ENCODE measurements at regions not wholly inside any gene's neighbourhood (a gene's known extent, or its start where the extent isn't known, plus 50 kb on each side); places are given as distances from the start of the nearest gene placed in this dataset.

DNA sequence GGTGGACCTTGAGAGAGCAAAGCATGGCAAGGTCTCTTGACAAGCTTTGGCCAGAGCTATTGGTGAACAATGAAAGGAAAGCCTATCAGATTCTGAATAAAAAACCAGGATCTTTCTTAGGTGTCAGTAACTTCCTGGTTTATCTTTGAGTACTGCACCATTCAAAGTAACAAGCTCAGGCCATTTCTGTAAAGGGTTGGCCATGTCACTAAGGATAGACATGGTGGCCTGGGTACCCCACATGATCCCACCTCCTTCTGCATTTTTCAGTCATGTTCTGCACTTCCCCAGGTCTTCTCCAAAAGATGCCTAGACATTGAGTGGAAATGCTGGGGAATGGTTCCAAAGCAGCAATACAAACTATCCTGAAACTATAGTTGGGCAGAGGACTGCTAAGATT is 242.0 kb downstream of the ARHGAP12 start:
- no peak for DNase-seq
- H3K4me1 Mint-ChIP-seq (ENCODE audit: low read depth): no peaks in the 10 kb centered on the region; the same call in 1 of the 2 replicates
- peaks cover 46% of the 10 kb centered on the region for H3K36me3 Mint-ChIP-seq (ENCODE audit: low read depth)
- TF ChIP-seq CTCF (IDR thresholded peaks at IDR 0.05): no peak
- H3K27ac Mint-ChIP-seq: no peak overlapping the region
- no peak overlapping the region for H3K4me3 Mint-ChIP-seq
- peaks cover 6% of the 10 kb centered on the region; the same call in 1 of the 2 replicates for H3K27me3 Mint-ChIP-seq (ENCODE audit: insufficient read depth)
- H3K9me3 Mint-ChIP-seq: peaks cover 63% of the 10 kb centered on the region

DNA sequence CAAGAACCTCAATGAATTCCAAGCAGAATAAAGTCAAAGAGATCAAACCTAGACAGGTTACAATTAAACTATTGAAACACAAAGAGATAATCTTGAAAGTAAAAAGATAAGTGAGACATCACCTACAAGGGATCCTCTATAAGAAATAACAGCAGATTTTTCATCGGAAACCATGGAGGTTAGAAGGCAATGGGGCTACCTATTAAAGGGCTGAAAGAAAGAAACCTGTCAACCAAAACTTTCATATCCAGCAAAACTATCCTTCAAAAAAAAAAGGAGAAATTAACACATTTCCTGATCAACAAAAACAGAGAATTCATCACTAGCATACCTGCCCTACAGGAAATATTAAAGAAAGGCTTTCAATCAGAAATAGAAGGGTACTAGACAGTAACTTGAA is 244.9 kb downstream of the ARHGAP12 start:
- peaks cover 44% of the 10 kb centered on the region for H3K9me3 Mint-ChIP-seq
- H3K4me1 Mint-ChIP-seq (ENCODE audit: low read depth): no peaks in the 10 kb centered on the region
- no peak overlapping the region for H3K4me3 Mint-ChIP-seq
- no peak for TF ChIP-seq CTCF (IDR thresholded peaks at IDR 0.05)
- no peak overlapping the region for H3K27ac Mint-ChIP-seq
- no peak for DNase-seq
- peaks cover 6% of the 10 kb centered on the region for H3K27me3 Mint-ChIP-seq (ENCODE audit: insufficient read depth)
- peaks cover 25% of the 10 kb centered on the region for H3K36me3 Mint-ChIP-seq (ENCODE audit: low read depth)

DNA sequence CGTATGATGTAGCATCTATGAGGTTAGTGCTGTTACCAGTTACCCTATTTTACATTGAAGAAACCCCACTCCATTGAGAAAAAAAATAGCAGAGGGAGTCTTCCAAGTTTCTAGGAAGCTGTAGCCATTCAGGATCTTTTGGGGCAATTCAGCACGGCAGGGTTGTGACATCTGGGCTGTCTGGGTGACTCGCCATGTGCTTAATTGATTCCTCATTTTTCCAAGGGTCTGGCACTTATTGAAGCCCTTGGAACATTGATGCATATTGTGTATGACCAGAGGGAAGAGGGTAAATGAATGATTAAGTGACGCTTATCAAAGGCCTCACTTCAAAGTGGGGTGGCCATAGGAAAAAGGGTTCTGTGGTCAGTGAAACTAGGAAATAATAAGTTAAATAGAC is 248.7 kb downstream of the ARHGAP12 start:
- H3K4me3 Mint-ChIP-seq: no peak overlapping the region
- no peak for DNase-seq

GRCh38 chr10:31678575-31679516 is 249.8 kb downstream of the ARHGAP12 start:
- peaks cover 29% of the 10 kb centered on the region for H3K9me3 Mint-ChIP-seq
- no peak overlapping the region for H3K4me3 Mint-ChIP-seq
- DNase-seq: no peak
- no peak for TF ChIP-seq CTCF (IDR thresholded peaks at IDR 0.05)
- no peaks in the 10 kb centered on the region for H3K4me1 Mint-ChIP-seq (ENCODE audit: low read depth)
- peaks cover 14% of the 10 kb centered on the region; the same call in 1 of the 2 replicates for H3K36me3 Mint-ChIP-seq (ENCODE audit: low read depth)
- no peak overlapping the region for H3K27ac Mint-ChIP-seq
- peaks cover 3% of the 10 kb centered on the region for H3K27me3 Mint-ChIP-seq (ENCODE audit: insufficient read depth)

More for the DNA sequence above, 248.7 kb downstream of the ARHGAP12 start:
- no peak overlapping the region for H3K27ac Mint-ChIP-seq
- H3K4me1 Mint-ChIP-seq (ENCODE audit: low read depth): no peaks in the 10 kb centered on the region
- H3K27me3 Mint-ChIP-seq (ENCODE audit: insufficient read depth): peaks cover 3% of the 10 kb centered on the region
- H3K9me3 Mint-ChIP-seq: peaks cover 33% of the 10 kb centered on the region
- TF ChIP-seq CTCF (IDR thresholded peaks at IDR 0.05): no peak
- peaks cover 18% of the 10 kb centered on the region; the same call in 1 of the 2 replicates for H3K36me3 Mint-ChIP-seq (ENCODE audit: low read depth)

DNA sequence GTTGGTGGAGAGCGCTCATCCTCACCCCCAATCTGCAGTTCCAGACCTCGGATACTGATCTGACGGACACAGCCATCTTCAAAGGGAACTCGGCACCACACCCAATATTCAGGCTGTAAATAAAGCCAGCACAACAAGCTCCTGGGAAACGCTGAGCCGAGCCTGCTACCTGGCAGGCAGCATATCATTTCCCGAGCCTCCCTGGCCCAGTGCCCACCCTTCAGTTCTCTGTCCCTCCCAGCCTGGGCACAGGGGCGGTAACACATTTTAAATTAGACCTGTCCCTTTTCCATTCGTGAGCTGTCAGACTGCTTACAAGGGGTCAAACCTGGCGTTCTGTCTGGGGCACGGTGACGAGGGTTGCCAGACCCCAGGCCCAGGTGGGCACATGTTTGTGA is 250.5 kb downstream of the ARHGAP12 start:
- Mint-ChIP-seq H3K4me1 (ENCODE audit: low read depth) (no peaks in the 10 kb centered on the region), H3K27me3 (ENCODE audit: insufficient read depth) (peaks cover 6% of the 10 kb centered on the region), H3K9me3 (peaks cover 22% of the 10 kb centered on the region), H3K27ac (no peak overlapping the region), H3K4me3 (no peak overlapping the region), H3K36me3 (ENCODE audit: low read depth) (peaks cover 8% of the 10 kb centered on the region; the same call in 1 of the 2 replicates)
- no peak for TF ChIP-seq CTCF (IDR thresholded peaks at IDR 0.05)
- DNase-seq: no peak
